ENCODE measurements at regions not wholly inside any gene's neighbourhood (a gene's known extent, or its start where the extent isn't known, plus 50 kb on each side); places are given as distances from the start of the nearest gene placed in this dataset.

DNA sequence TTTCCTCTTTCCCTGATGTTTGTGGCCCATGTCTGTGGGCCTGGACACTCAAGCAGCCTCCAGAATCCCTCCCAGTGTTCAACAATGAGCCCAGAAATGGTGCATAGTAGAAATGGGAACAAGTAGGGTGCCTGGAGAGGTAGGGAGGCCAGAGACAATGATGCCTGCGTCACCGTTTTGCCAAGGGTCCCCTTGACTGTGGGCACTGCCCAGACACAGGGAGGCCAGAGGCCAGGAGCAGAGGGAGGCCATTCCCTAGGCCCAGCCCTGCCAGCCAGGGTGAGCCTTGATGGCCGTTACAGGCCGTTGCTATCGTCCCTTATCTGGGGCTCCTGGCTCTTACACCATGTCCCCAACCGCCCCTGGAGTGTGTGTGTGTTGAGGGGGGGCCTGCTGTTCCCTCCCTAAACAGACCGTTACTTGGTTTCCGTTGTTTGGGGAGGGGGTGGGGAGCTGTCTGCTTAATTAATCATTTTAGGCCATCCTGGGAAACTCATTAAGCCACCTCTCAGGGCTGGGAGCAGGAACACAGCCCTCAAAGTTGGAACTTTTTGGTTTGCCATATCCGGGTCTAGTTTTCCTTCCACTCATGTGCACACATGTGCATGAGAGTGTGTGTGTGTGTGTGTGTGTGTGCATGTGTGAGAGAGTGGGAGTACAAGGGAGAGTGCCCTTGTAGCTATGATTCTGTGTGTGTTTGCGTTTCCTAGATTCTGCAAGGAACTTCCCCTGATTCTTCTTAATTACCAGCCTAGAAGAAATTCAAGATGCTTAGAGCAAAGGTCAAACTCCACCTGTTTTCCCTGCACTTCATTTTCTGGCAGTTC, 135.2 kb upstream of the HAAO start:
- no peaks in the 10 kb centered on the region for H3K27me3 ChIP-seq
- no peak for DNase-seq (ENCODE audit: low spot score)
- TF ChIP-seq, protein P1, sequence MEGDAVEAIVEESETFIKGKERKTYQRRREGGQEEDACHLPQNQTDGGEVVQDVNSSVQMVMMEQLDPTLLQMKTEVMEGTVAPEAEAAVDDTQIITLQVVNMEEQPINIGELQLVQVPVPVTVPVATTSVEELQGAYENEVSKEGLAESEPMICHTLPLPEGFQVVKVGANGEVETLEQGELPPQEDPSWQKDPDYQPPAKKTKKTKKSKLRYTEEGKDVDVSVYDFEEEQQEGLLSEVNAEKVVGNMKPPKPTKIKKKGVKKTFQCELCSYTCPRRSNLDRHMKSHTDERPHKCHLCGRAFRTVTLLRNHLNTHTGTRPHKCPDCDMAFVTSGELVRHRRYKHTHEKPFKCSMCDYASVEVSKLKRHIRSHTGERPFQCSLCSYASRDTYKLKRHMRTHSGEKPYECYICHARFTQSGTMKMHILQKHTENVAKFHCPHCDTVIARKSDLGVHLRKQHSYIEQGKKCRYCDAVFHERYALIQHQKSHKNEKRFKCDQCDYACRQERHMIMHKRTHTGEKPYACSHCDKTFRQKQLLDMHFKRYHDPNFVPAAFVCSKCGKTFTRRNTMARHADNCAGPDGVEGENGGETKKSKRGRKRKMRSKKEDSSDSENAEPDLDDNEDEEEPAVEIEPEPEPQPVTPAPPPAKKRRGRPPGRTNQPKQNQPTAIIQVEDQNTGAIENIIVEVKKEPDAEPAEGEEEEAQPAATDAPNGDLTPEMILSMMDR (IDR thresholded peaks at IDR 0.05): no peak
- no peaks in the 10 kb centered on the region for H3K36me3 ChIP-seq
- H3K4me3 ChIP-seq: no peak overlapping the region
- no peaks in the 10 kb centered on the region for H3K9me3 ChIP-seq
- H3K4me1 ChIP-seq: peaks cover 0 to 97% of the 10 kb centered on the region in 2 donors
- H3K27ac ChIP-seq: peak overlapping the region; percentile 80 to 82

DNA sequence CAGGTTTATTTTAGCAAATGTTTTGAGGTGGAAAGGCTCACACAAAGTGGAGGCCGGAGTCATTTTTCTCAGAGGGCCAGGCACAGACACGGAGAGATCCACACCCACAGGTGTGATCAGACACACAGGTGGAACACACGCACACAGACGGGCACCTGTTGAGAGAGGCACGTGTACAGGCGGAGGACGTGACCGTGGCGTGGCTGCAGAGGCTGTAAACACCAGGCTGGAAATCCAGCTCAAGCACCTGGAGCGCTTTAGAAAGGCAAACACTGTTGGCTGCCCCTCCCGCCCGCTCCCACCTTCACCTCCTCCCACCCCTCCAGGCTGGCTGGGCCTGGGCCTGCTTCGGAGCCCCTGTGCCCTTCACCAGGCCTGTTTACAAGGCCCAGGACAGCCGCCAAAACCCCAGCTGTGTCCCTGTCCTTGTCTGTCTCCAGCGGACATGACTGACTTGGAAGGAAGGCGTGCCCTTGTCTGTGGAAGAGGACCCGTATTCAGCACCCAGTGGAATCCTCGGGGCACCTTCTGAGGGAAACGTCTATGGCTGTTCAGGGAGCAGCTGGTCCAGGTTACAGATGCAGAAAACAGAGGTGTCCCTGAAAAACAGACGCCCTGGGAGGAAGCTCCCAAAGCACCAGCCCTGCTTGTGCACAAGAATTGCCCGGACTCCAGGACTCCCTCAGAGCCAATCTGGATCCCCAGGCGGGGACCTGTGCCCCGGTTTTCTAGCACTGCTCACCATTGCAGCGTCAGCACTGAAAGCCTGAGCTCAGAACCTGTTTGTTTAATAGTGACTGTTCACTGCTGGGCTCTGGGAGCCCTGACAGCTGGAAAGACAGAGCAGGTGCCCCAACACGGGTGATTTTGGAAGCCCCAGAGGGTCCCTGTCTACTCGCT, 134.3 kb upstream of the HAAO start:
- no peak for DNase-seq (ENCODE audit: low spot score)
- Histone ChIP-seq H3K4me1 (peaks cover 0 to 93% of the 10 kb centered on the region in 2 donors), H3K27me3 (no peaks in the 10 kb centered on the region), H3K36me3 (no peaks in the 10 kb centered on the region), H3K4me3 (no peak overlapping the region), H3K27ac (peak overlapping the region; percentile 80 to 82), H3K9me3 (no peaks in the 10 kb centered on the region)
- TF ChIP-seq, protein P1 (IDR thresholded peaks at IDR 0.05): no peak

DNA sequence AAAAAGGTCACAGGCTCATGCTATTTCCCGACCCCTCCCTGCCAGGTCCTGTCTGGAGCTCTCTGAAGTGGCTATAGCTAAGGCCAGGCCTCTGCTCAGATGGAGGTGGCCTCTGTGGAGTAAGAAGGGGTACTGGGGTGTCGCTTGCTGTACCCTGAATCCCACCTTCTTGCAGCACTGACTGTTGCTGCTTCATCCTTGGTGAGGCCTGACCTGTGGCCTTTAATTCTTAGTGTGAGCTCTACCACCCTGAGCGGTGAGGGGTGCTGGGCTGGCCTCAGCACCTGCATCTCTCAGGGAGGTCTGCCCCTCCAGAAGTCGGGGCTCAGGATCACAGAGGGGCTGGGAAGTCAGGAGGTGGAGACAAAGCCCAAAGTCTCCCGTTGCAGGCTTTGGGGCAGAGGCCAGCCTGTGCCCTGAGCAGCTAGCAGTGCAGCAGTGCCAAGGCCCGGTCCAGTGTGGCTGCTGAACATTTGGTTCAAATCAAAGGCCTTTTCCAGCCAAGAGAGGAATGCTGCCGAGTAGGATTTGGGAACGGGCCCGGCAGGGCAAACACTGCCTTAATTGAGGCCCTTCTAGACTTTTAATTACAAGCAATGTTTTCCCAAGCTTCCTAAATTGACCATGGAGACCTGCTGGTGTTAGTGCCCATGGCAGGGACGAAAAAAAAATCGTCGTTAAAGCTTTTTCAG, 133.5 kb upstream of the HAAO start:
- no peaks in the 10 kb centered on the region for H3K9me3 ChIP-seq
- no peak for DNase-seq (ENCODE audit: low spot score)
- no peaks in the 10 kb centered on the region for H3K36me3 ChIP-seq
- H3K4me3 ChIP-seq: no peak overlapping the region
- H3K27ac ChIP-seq: peak overlapping the region; percentile 80 to 82
- H3K4me1 ChIP-seq: peaks cover 0 to 87% of the 10 kb centered on the region in 2 donors
- H3K27me3 ChIP-seq: no peaks in the 10 kb centered on the region
- TF ChIP-seq, protein P1 (IDR thresholded peaks at IDR 0.05): no peak

DNA sequence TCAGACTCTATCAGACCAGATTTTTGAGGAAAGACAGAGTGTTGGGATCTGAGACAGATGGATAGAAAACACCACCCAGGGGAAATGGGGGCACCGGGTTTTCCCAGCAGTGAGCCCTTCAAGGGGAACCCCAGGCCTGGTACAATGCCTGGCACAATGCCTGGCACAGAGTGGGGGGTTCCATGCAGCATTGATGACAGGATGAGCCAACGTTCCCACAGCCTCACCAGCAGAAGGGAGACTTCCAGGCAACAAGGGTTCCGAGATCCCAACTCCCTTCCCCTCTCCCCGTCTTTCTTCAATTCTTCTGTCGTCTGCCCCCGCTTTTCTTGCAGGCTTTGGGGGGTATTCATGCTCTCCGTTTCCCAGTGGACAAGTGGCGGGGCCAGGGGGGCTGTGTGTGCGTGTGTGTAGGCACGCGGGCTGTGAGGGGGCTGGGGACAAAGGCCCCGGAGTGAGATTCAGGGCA, 132.1 kb upstream of the HAAO start:
- Histone ChIP-seq H3K4me3 (peak overlapping the region in 1 of 2 donors; percentile 7), H3K4me1 (peaks cover 0 to 74% of the 10 kb centered on the region in 2 donors), H3K9me3 (no peaks in the 10 kb centered on the region), H3K27ac (peak overlapping the region; percentile 80 to 82), H3K27me3 (no peaks in the 10 kb centered on the region), H3K36me3 (no peaks in the 10 kb centered on the region)
- DNase-seq (ENCODE audit: low spot score): no peak
- TF ChIP-seq, protein P1 (IDR thresholded peaks at IDR 0.05): no peak

DNA sequence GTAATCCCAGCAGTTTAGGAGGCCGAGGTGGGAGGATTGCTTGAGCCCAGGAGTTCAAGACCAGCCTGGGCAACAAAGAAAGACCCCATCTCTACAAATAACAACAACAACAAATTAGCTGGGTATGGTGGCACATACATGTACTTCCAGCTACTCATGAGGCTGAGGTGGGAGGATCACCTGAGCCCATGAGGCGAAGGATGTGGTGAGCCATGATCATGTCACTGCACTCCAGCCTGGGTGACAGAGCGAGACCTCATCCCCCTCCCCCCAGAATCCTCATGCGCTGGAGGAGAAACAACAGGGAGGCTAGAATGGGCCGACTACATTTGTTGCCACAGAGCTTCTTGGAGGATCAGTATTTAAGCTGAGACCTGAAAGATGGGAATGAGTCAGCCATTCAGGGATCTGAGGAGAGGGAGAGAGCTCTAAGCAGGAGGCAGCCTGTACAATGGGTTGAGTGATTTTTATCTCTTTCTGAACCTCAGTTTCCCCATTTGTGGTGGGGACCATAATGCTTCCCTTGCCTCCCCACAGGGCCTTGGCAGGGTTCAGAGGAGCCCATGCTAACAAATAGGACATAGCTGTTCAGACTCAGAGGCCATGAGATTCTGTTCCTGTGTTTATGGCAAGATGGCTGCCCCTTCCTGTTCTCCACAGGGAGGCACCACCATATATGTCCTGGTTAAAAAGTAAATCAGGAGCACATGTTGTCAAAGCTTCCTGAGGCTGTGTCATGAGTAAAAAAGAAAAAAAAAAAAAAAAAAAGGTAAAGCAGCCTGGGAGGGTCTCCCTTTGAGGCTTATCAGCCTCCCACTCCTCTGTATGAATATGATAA, 131.4 kb upstream of the HAAO start:
- no peaks in the 10 kb centered on the region for H3K9me3 ChIP-seq
- H3K4me1 ChIP-seq: peaks cover 0 to 67% of the 10 kb centered on the region in 2 donors
- no peak overlapping the region for H3K4me3 ChIP-seq
- peak overlapping the region; percentile 80 to 82 for H3K27ac ChIP-seq
- DNase-seq (ENCODE audit: low spot score): no peak
- TF ChIP-seq, protein P1 (IDR thresholded peaks at IDR 0.05): no peak
- H3K27me3 ChIP-seq: no peaks in the 10 kb centered on the region
- H3K36me3 ChIP-seq: no peaks in the 10 kb centered on the region
